Astrocyte (in vitro differentiated cells and primary cell): ENCODE measurements at regions not wholly inside any gene's neighbourhood (a gene's known extent, or its start where the extent isn't known, plus 50 kb on each side); places are given as distances from the start of the nearest gene placed in this dataset.

ENCODE experiments used
- DNase-seq: peaks from one replicate; pipeline ENCODE4 v3.0.0-alpha.2; 2010; ENCODE audit warnings: low read depth
- FAIRE-seq: peaks from 2 replicates; lab custom pipeline; 2011; peaks lifted over from hg19 to GRCh38; lab: Jason Lieb, UNC
- H2AFZ ChIP-seq: 2 replicates; pipeline ENCODE4 v1.6.0; 2012; ENCODE audit warnings: low read depth, low read length, inconsistent platforms
- H3K27ac ChIP-seq: 2 replicates; pipeline ENCODE4 v1.5.1; 2011; ENCODE audit warnings: low read depth, low read length, inconsistent platforms
- H3K27me3 ChIP-seq: 2 replicates; pipeline ENCODE4 v1.6.0; 2011; ENCODE audit warnings: low read length, inconsistent platforms; ENCODE audit not compliant: insufficient read depth
- H3K36me3 ChIP-seq: 2 replicates; pipeline ENCODE4 v1.5.1; 2011; ENCODE audit warnings: low read length, inconsistent platforms; ENCODE audit not compliant: insufficient read depth
- H3K4me1 ChIP-seq: 2 replicates; pipeline ENCODE4 v1.5.1; 2011; ENCODE audit warnings: low read length, inconsistent platforms; ENCODE audit not compliant: insufficient read depth
- H3K4me2 ChIP-seq: 2 replicates; pipeline ENCODE4 v1.6.0; 2012; ENCODE audit warnings: low read length, inconsistent platforms
- H3K4me3 ChIP-seq: 2 replicates; pipeline ENCODE4 v1.5.1; 2011; ENCODE audit warnings: low read depth, mild to moderate bottlenecking, low read length, inconsistent platforms; ENCODE audit not compliant: insufficient read depth
- H3K79me2 ChIP-seq: 2 replicates; pipeline ENCODE4 v1.6.0; 2012; ENCODE audit warnings: mild to moderate bottlenecking, low read length, inconsistent platforms; ENCODE audit not compliant: insufficient read depth
- H3K9ac ChIP-seq: 2 replicates; pipeline ENCODE4 v1.6.0; 2012; ENCODE audit warnings: mild to moderate bottlenecking, low read length, inconsistent platforms
- H3K9me3 ChIP-seq: 2 replicates; pipeline ENCODE4 v1.5.1; 2012; ENCODE audit warnings: low read depth, mild to moderate bottlenecking, low read length, inconsistent platforms; ENCODE audit not compliant: insufficient read depth
- H4K20me1 ChIP-seq: 2 replicates; pipeline ENCODE4 v1.6.0; 2012; ENCODE audit warnings: low read length, inconsistent platforms; ENCODE audit not compliant: insufficient read depth
- H3K27ac Mint-ChIP-seq: one replicate; pipeline ENCODE4 v1.8.0; 2021; ENCODE audit warnings: mild to moderate bottlenecking, mixed read lengths; ENCODE audit not compliant: unreplicated experiment
- H3K27me3 Mint-ChIP-seq: one replicate; pipeline ENCODE4 v1.8.0; 2021; ENCODE audit warnings: low read depth, mixed read lengths; ENCODE audit not compliant: unreplicated experiment
- H3K36me3 Mint-ChIP-seq: one replicate; pipeline ENCODE4 v1.8.0; 2021; ENCODE audit warnings: low read depth, mixed read lengths; ENCODE audit not compliant: unreplicated experiment
- H3K4me1 Mint-ChIP-seq: one replicate; pipeline ENCODE4 v1.8.0; 2021; ENCODE audit warnings: low read depth, mixed read lengths; ENCODE audit not compliant: unreplicated experiment
- H3K4me3 Mint-ChIP-seq: one replicate; pipeline ENCODE4 v1.8.0; 2021; ENCODE audit warnings: mild to moderate bottlenecking, moderate library complexity, mixed read lengths; ENCODE audit not compliant: unreplicated experiment
- H3K9me3 Mint-ChIP-seq: one replicate; pipeline ENCODE4 v1.8.0; 2021; ENCODE audit warnings: mild to moderate bottlenecking, mixed read lengths; ENCODE audit not compliant: unreplicated experiment
- EZH2 ChIP-seq: IDR thresholded peaks from 2 replicates; pipeline ENCODE4 v1.6.1; 2012; ENCODE audit warnings: mild to moderate bottlenecking, low read length, inconsistent platforms; ENCODE audit not compliant: insufficient read depth
- TF ChIP-seq, protein P1 (sequence below): IDR thresholded peaks from 2 replicates; pipeline ENCODE4 v1.5.1; 2011; ENCODE audit warnings: low read depth, mild to moderate bottlenecking, inconsistent platforms, low read length, moderate library complexity; ENCODE audit not compliant: insufficient read depth

DNA sequence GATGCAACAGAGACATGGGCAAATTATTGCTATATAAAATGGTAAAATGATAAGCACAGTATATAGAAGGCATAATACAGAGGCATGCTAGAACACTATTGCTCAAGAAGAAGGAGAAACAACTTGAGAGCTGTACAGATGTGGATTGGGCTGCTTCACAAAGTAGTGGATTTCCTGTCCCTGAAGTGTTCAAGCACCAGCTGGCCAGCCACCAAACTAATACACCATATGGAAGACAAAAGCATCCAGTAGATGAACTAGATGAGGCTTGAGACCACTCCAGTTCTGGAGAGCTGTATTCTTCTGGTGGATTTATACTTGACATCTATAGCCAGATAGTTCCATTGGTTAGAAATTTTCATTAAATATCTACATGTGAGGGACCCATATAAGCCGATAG is 134.1 kb upstream of the GNAO1 start:
- FAIRE-seq (no peak), DNase-seq (no peak)
- Histone ChIP-seq H3K9ac (no peak overlapping the region), H3K27ac (no peak overlapping the region), H3K4me3 (no peak overlapping the region), H4K20me1 (no peaks in the 10 kb centered on the region), H3K4me1 (no peaks in the 10 kb centered on the region), H3K4me2 (no peak overlapping the region), H3K79me2 (no peaks in the 10 kb centered on the region), H3K9me3 (peaks cover 3% of the 10 kb centered on the region), H2AFZ (no peak overlapping the region), H3K27me3 (no peaks in the 10 kb centered on the region), H3K36me3 (no peaks in the 10 kb centered on the region)
- Mint-ChIP-seq H3K27ac (no peak overlapping the region), H3K4me1 (no peaks in the 10 kb centered on the region), H3K36me3 (no peaks in the 10 kb centered on the region), H3K9me3 (no peaks in the 10 kb centered on the region), H3K4me3 (no peak overlapping the region), H3K27me3 (peaks cover 8% of the 10 kb centered on the region)
- no peak for TF ChIP-seq EZH2
- TF ChIP-seq, protein P1, sequence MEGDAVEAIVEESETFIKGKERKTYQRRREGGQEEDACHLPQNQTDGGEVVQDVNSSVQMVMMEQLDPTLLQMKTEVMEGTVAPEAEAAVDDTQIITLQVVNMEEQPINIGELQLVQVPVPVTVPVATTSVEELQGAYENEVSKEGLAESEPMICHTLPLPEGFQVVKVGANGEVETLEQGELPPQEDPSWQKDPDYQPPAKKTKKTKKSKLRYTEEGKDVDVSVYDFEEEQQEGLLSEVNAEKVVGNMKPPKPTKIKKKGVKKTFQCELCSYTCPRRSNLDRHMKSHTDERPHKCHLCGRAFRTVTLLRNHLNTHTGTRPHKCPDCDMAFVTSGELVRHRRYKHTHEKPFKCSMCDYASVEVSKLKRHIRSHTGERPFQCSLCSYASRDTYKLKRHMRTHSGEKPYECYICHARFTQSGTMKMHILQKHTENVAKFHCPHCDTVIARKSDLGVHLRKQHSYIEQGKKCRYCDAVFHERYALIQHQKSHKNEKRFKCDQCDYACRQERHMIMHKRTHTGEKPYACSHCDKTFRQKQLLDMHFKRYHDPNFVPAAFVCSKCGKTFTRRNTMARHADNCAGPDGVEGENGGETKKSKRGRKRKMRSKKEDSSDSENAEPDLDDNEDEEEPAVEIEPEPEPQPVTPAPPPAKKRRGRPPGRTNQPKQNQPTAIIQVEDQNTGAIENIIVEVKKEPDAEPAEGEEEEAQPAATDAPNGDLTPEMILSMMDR, result no peak

DNA sequence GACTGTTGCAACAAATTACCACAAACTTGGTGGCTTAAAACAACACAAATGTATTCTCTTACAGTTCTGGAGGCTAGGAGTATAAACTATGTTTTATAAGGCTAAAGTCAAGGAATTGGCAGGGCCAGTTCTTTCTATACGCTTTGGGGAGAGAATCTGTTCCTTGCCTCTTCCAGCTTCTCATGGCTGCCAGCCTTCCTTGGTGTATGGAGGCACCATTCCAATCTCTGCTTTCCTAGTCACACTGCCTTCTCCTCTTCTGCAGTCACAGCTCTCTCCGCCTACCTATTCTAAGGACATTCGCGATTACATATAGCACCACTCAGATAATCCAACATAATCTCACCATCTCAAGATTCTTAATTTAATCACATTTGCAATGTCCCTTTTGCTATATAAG is 140.4 kb upstream of the GNAO1 start:
- Histone ChIP-seq H3K4me2 (no peak overlapping the region), H2AFZ (no peak overlapping the region), H3K27ac (no peak overlapping the region), H3K79me2 (no peaks in the 10 kb centered on the region), H3K4me1 (no peaks in the 10 kb centered on the region), H3K9ac (no peak overlapping the region), H3K27me3 (no peaks in the 10 kb centered on the region), H3K9me3 (peaks cover 3% of the 10 kb centered on the region), H3K36me3 (no peaks in the 10 kb centered on the region), H4K20me1 (no peaks in the 10 kb centered on the region), H3K4me3 (no peak overlapping the region)
- no peak for FAIRE-seq
- TF ChIP-seq EZH2, result no peak
- TF ChIP-seq, protein P1, result no peak
- no peak overlapping the region for H3K27ac Mint-ChIP-seq
- no peaks in the 10 kb centered on the region for H3K9me3 Mint-ChIP-seq
- DNase-seq, result no peak
- peaks cover 26% of the 10 kb centered on the region for H3K27me3 Mint-ChIP-seq
- H3K4me1 Mint-ChIP-seq, result no peaks in the 10 kb centered on the region
- H3K36me3 Mint-ChIP-seq, result no peaks in the 10 kb centered on the region
- no peak overlapping the region for H3K4me3 Mint-ChIP-seq

DNA sequence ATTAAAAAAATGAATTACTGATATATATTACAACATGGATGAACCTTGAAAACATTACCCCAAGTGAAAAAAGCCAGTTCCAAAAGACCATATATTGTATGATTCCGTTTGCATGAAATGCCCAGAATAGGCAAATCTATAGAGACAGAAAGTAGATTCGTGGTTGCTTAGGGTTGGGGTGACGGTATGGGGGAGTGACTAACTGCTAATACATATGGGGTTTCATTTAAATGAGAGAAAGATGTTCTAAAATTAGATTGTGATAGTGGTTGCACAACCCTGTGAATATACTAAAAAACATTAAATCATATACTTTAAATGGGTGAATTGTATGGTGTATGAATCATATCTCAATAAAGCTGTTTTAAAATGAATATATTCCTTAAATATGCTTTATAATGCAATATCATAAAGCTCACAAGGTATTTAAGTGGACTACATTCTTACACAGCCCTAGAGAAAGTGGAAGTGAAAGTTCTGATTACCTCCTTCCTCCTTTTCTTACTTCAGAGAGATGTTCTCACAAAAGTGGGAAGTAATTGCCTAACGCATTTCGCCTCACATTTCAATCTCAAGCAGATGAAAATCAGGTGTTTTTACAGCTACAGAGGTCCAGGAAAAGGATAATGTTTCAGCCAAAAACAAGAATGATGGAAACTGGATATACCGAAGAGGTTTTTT is 142.7 kb upstream of the GNAO1 start:
- Histone ChIP-seq H3K9ac (no peak overlapping the region), H3K27ac (no peak overlapping the region), H3K4me3 (no peak overlapping the region), H3K36me3 (no peaks in the 10 kb centered on the region), H3K4me2 (no peak overlapping the region), H2AFZ (no peak overlapping the region), H4K20me1 (no peaks in the 10 kb centered on the region), H3K4me1 (no peaks in the 10 kb centered on the region), H3K79me2 (no peaks in the 10 kb centered on the region), H3K27me3 (no peaks in the 10 kb centered on the region), H3K9me3 (peaks cover 3% of the 10 kb centered on the region)
- TF ChIP-seq EZH2, result no peak
- TF ChIP-seq, protein P1, result no peak
- Mint-ChIP-seq H3K4me1 (no peaks in the 10 kb centered on the region), H3K27ac (no peak overlapping the region), H3K27me3 (peaks cover 22% of the 10 kb centered on the region), H3K4me3 (no peak overlapping the region), H3K36me3 (no peaks in the 10 kb centered on the region), H3K9me3 (no peaks in the 10 kb centered on the region)
- FAIRE-seq (no peak), DNase-seq (no peak)
